ENCODE measurements at regions not wholly inside any gene's neighbourhood (a gene's known extent, or its start where the extent isn't known, plus 50 kb on each side); places are given as distances from the start of the nearest gene placed in this dataset.

DNA sequence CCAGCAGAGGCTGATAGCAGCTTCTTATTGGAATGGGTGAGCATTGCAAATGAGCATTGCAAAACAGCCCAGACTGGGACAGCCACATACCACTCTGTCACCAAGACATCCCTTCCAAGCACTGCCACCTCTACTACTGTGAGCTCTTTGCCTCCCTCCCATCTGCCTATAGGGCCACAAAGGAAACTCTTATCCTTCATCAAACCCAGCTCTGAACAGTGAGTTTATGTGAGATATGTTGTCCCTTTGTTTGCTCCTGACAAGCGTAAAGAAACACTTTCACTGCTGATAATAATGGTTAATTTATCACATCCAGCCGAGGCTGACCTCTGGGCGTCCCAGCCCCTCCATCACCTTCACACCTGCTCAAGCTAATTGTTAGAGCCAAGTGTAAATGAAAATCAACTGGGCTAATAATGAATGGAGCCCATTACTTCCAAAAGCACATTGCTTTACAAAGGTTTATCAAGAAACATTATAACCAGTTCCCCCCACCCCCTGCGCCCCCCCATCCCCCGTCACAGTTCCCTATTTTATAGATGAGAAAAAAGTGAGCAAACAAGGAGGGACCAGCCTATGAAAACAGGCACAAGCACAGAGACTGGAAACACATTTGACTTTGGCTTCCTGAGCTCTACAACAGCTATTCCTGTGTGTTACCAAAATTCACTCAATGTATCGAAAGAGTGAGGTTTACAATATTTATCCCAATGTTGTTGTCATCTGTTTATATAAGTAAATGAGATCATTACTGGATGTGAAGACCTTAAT lies 146.3 kb downstream of the ANXA2 start:
- TF ChIP-seq, protein P1, sequence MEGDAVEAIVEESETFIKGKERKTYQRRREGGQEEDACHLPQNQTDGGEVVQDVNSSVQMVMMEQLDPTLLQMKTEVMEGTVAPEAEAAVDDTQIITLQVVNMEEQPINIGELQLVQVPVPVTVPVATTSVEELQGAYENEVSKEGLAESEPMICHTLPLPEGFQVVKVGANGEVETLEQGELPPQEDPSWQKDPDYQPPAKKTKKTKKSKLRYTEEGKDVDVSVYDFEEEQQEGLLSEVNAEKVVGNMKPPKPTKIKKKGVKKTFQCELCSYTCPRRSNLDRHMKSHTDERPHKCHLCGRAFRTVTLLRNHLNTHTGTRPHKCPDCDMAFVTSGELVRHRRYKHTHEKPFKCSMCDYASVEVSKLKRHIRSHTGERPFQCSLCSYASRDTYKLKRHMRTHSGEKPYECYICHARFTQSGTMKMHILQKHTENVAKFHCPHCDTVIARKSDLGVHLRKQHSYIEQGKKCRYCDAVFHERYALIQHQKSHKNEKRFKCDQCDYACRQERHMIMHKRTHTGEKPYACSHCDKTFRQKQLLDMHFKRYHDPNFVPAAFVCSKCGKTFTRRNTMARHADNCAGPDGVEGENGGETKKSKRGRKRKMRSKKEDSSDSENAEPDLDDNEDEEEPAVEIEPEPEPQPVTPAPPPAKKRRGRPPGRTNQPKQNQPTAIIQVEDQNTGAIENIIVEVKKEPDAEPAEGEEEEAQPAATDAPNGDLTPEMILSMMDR (IDR thresholded peaks at IDR 0.05), result no peak
- TF ChIP-seq POLR2A (IDR thresholded peaks at IDR 0.05), result no peak

Measured in uterus (tissue), 2 donors.